DND-41 (cell line): ENCODE measurements at regions not wholly inside any gene's neighbourhood (a gene's known extent, or its start where the extent isn't known, plus 50 kb on each side); places are given as distances from the start of the nearest gene placed in this dataset.

Experiments
- ATAC-seq: fragments of 200-7000 bp; cut with Tn5 transposase; 3 replicates; pipeline ENCODE4 v1.9.1; 2021; ENCODE audit warnings: low read depth; ENCODE audit not compliant: insufficient read depth
- DNase-seq: peaks from one replicate; pipeline ENCODE4 v3.0.0-alpha.2; 2020
- H2AFZ ChIP-seq: 2 replicates; pipeline ENCODE4 v1.6.0; 2012; ENCODE audit warnings: low read depth, low read length
- H3K27ac ChIP-seq: 2 replicates; pipeline ENCODE4 v1.5.1; 2012; ENCODE audit warnings: low read length, inconsistent platforms
- H3K27me3 ChIP-seq: fragments of 200-600 bp; sonication (generic); 2 replicates; pipeline ENCODE4 v1.6.0; 2012; ENCODE audit warnings: low read length, mild to moderate bottlenecking, inconsistent platforms; ENCODE audit not compliant: insufficient read depth, poor library complexity
- H3K36me3 ChIP-seq: 2 replicates; pipeline ENCODE4 v1.5.1; 2012; ENCODE audit warnings: low read length, inconsistent platforms; ENCODE audit not compliant: insufficient read depth
- H3K4me1 ChIP-seq: 2 replicates; pipeline ENCODE4 v1.5.1; 2012; ENCODE audit warnings: mild to moderate bottlenecking, low read length; ENCODE audit not compliant: insufficient read depth
- H3K4me2 ChIP-seq: 2 replicates; pipeline ENCODE4 v1.6.0; 2012; ENCODE audit warnings: mild to moderate bottlenecking, moderate library complexity, low read length, inconsistent platforms; ENCODE audit not compliant: insufficient read depth
- H3K4me3 ChIP-seq, 2 experiments: fragments of 200-600 bp in 1 of 2; shearing (Covaris generic) in 1 of 2; 2 replicates each; pipeline ENCODE4 v1.5.1; 2012 to 2016; ENCODE audit warnings: inconsistent platforms in 2 of 2, low read length in 2 of 2, mild to moderate bottlenecking in 2 of 2, low read depth in 1 of 2, moderate library complexity in 1 of 2
- H3K79me2 ChIP-seq: 2 replicates; pipeline ENCODE4 v1.6.0; 2012; ENCODE audit warnings: low read length, inconsistent platforms; ENCODE audit not compliant: insufficient read depth
- H3K9ac ChIP-seq: 2 replicates; pipeline ENCODE4 v1.6.0; 2012; ENCODE audit warnings: low read depth, mild to moderate bottlenecking, inconsistent platforms, low read length, moderate library complexity
- H3K9me3 ChIP-seq: 2 replicates; pipeline ENCODE4 v1.5.1; 2012; ENCODE audit warnings: low read length, moderate library complexity, mild to moderate bottlenecking, inconsistent platforms; ENCODE audit not compliant: insufficient read depth, severe bottlenecking
- H4K20me1 ChIP-seq: 2 replicates; pipeline ENCODE4 v1.6.0; 2012; ENCODE audit warnings: low read length; ENCODE audit not compliant: insufficient read depth
- EZH2 ChIP-seq: IDR thresholded peaks from 3 replicates; pipeline ENCODE4 v1.6.1; 2012; ENCODE audit warnings: borderline replicate concordance, low read depth, mild to moderate bottlenecking, moderate library complexity, low read length, inconsistent platforms; ENCODE audit not compliant: severe bottlenecking
- TF ChIP-seq, protein P1 (sequence below): IDR thresholded peaks from 2 replicates; pipeline ENCODE4 v1.5.1; 2012; ENCODE audit warnings: borderline replicate concordance, low read length, moderate library complexity, mild to moderate bottlenecking; ENCODE audit not compliant: poor library complexity, severe bottlenecking; ENCODE audit errors: extremely low read depth

DNA sequence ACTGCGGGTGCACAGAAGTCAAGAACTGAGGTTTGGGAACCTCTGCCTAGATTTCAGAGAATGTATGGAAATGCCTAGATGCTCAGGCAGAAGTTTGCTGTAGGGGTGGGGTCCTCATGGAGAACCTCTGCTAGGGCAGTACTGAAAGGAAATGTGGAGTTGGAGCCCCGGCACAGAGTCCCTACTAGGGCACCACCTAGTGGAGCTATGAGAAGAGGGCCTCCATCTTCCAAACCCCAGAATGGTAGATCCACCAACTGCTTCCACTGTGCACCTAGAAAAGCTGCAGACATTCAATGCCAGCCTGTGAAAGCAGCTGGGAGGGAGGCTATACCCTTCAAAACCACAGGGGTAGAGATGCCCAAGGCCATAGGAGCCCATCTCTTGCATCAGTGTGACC is 1336.0 kb upstream of the CELF2 start:
- Histone ChIP-seq H3K9ac (no peak overlapping the region), H3K27ac (no peak overlapping the region), H3K36me3 (no peaks in the 10 kb centered on the region), H3K9me3 (no peaks in the 10 kb centered on the region), H3K4me1 (no peaks in the 10 kb centered on the region), H3K79me2 (no peaks in the 10 kb centered on the region), H3K4me3 (no peak overlapping the region), H3K27me3 (peaks cover 3% of the 10 kb centered on the region), H4K20me1 (no peaks in the 10 kb centered on the region), H3K4me2 (no peak overlapping the region), H2AFZ (no peak overlapping the region)
- ATAC-seq: no peak
- TF ChIP-seq, protein P1, sequence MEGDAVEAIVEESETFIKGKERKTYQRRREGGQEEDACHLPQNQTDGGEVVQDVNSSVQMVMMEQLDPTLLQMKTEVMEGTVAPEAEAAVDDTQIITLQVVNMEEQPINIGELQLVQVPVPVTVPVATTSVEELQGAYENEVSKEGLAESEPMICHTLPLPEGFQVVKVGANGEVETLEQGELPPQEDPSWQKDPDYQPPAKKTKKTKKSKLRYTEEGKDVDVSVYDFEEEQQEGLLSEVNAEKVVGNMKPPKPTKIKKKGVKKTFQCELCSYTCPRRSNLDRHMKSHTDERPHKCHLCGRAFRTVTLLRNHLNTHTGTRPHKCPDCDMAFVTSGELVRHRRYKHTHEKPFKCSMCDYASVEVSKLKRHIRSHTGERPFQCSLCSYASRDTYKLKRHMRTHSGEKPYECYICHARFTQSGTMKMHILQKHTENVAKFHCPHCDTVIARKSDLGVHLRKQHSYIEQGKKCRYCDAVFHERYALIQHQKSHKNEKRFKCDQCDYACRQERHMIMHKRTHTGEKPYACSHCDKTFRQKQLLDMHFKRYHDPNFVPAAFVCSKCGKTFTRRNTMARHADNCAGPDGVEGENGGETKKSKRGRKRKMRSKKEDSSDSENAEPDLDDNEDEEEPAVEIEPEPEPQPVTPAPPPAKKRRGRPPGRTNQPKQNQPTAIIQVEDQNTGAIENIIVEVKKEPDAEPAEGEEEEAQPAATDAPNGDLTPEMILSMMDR: peak; percentile 36
- no peak for TF ChIP-seq EZH2
- DNase-seq: peak; percentile 10

DNA sequence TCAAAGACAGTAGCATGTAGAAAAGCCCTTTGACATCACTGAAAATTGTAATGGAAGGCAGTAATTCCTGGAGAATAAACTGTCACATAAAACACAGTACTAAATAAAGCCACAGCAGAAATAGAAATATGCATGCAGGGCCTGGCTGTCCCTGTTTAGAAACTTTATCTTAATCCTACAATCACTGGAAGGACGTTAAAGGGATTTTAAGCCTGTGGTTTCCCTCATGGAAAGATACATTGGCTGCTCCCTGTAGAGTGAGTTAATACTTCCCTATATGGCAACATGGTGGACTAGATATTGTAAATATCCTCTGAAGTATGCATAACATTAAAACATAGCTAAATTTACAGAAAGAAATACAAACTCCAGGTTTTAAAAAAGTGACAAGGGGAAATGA is 1334.9 kb upstream of the CELF2 start:
- ATAC-seq (no peak), DNase-seq (no peak)
- H3K27me3 ChIP-seq: peaks cover 3% of the 10 kb centered on the region
- H2AFZ ChIP-seq: no peak overlapping the region
- no peaks in the 10 kb centered on the region for H3K36me3 ChIP-seq
- TF ChIP-seq EZH2: no peak
- TF ChIP-seq, protein P1: no peak
- H3K4me3 ChIP-seq: no peak overlapping the region
- no peak overlapping the region for H3K4me2 ChIP-seq
- no peaks in the 10 kb centered on the region for H3K9me3 ChIP-seq
- H3K79me2 ChIP-seq: no peaks in the 10 kb centered on the region
- no peak overlapping the region for H3K9ac ChIP-seq
- no peaks in the 10 kb centered on the region for H3K4me1 ChIP-seq
- H4K20me1 ChIP-seq: no peaks in the 10 kb centered on the region
- H3K27ac ChIP-seq: no peak overlapping the region

DNA sequence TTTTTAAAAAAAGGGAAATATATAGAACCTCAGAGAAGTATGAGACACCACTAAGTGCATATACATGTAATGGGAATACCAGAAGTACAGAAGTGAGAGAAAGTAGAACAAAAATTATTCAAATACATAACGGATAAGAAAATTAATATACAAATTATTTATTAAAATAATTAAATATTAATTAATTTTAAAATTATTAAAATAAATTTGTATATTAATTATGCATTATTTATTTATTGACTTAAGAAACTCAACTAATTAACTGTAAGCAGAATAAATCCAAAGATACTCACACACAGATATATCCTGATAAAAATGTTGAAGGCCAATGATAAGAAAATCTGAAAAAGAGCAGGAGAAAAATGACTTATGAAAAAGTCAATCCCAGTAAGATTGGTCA is 1333.5 kb upstream of the CELF2 start:
- DNase-seq: no peak
- no peaks in the 10 kb centered on the region for H4K20me1 ChIP-seq
- H3K27ac ChIP-seq: no peak overlapping the region
- no peaks in the 10 kb centered on the region for H3K9me3 ChIP-seq
- ATAC-seq: no peak
- no peaks in the 10 kb centered on the region for H3K27me3 ChIP-seq
- H3K36me3 ChIP-seq: no peaks in the 10 kb centered on the region
- H3K4me3 ChIP-seq: no peak overlapping the region
- TF ChIP-seq, protein P1: no peak
- no peak for TF ChIP-seq EZH2
- H3K79me2 ChIP-seq: no peaks in the 10 kb centered on the region
- no peaks in the 10 kb centered on the region for H3K4me1 ChIP-seq
- H2AFZ ChIP-seq: no peak overlapping the region
- H3K4me2 ChIP-seq: no peak overlapping the region
- H3K9ac ChIP-seq: no peak overlapping the region

DNA sequence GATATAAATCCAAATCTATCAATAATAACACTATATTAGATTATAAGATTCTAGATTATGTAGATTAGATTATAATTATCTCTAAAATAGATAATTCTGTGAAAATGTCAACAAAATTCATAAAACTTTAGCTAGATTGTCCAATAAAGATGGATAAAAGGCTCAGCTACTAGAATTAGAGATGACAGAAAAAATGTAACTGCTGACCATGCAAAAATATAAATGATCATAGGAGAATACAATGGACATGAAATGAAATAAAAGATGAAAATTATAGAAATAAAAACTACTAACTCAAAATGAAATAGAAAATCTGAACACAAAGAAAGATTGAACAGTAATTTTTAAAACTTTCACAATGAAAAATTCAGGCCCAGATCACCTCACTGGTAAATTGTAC is 1332.1 kb upstream of the CELF2 start:
- Histone ChIP-seq H3K9me3 (no peaks in the 10 kb centered on the region), H4K20me1 (no peaks in the 10 kb centered on the region), H3K9ac (no peak overlapping the region), H3K27me3 (no peaks in the 10 kb centered on the region), H3K27ac (no peak overlapping the region), H3K79me2 (no peaks in the 10 kb centered on the region), H2AFZ (no peak overlapping the region), H3K4me3 (no peak overlapping the region), H3K4me2 (no peak overlapping the region), H3K4me1 (no peaks in the 10 kb centered on the region), H3K36me3 (no peaks in the 10 kb centered on the region)
- ATAC-seq (no peak), DNase-seq (no peak)
- TF ChIP-seq, protein P1: no peak
- no peak for TF ChIP-seq EZH2
